Sciatic nerve (tissue), 2 donors: ENCODE measurements at regions not wholly inside any gene's neighbourhood (a gene's known extent, or its start where the extent isn't known, plus 50 kb on each side); places are given as distances from the start of the nearest gene placed in this dataset.

Experiments
- ATAC-seq: fragments of 200-7000 bp; cut with Tn5 transposase; one replicate; pipeline ENCODE4 v1.9.1; 2020; ENCODE audit warnings: mild to moderate bottlenecking, moderate library complexity
- DNase-seq: peaks from one replicate; pipeline ENCODE4 v3.0.0-alpha.2; 2020; ENCODE audit warnings: low spot score
- intact Hi-C: fragments of 100-400 bp; cut with DNase I; formaldehyde crosslinking; loops from one replicate; pipeline ENCODE4 v1.14.2; 2022
- donor health status: DM: no; HTN: no; CAD: no.
- donor health status: DM: no; HTN: no; CAD: no.

DNA sequence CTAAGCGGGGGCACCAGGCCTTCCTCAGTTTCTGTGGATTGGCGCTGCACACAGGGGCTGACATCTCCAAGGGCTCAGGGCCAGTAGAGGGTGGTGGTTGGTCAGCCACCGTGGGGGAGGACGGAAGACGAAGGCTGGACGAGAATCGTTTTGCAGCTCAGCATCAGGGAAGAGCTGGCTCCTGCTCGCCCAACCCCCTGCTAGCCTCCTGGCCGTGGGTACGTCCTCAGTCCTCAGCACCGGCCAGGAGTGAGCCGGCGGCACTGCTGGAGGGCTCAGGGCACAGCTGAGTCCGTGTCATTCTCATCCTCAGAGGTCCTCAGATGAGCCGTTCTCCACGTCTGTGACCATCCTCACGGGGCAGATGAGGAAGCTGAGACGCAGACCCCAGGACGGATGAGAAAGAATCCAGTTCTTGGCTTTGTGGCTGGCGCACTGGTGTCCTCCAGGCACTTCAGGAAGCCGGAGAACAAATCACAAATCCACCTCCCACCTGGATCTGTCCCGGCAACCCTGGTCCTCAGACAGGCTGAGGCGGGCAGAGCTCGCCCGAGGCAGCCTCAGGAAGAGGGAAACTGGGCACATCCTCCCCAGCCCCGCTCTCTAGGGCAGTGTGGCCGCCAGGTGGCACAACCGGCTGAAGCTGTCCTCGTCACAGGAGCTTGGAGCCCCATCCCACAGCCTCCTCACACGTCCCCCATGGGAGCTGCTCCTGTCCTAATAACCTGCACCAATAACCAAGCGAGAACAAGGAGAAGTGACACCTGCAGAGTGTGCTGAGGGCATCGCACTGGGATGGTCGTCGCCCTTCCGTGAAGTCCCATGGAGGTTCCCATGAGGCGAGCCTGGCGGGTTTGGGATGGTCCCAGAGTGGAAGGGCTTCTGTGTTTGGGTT, 393.7 kb downstream of the BRD1 start:
- DNase-seq (no peak), ATAC-seq (no peak)
- intact Hi-C loops: no loop called here

DNA sequence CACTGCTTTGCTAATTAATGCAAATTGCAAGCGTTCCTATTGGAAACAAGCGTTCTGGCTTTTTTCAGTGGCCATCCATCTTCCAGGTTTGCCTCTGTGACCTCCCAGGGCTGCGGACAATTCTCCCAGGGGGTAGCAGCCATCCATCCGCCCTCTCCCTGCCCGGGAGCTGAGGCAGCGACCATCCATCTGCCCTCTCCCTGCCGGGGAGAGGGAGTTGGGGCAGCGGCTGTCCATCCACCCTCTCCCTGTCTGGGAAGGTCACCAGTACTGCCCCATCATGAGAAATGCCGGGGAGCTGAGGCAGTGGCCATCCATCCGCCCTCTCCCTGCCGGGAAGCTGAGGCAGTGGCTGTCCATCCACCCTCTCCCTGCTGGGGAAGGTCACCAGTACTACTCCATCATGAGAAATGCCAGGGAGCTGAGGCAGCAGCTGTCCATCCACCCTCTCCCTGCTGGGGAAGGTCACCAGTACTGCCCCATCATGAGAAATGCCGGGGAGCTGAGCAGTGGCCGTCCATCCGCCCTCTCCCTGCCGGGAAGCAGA, 394.7 kb downstream of the BRD1 start:
- intact Hi-C loops: no loop called here
- ATAC-seq: no peak
- no peak for DNase-seq

DNA sequence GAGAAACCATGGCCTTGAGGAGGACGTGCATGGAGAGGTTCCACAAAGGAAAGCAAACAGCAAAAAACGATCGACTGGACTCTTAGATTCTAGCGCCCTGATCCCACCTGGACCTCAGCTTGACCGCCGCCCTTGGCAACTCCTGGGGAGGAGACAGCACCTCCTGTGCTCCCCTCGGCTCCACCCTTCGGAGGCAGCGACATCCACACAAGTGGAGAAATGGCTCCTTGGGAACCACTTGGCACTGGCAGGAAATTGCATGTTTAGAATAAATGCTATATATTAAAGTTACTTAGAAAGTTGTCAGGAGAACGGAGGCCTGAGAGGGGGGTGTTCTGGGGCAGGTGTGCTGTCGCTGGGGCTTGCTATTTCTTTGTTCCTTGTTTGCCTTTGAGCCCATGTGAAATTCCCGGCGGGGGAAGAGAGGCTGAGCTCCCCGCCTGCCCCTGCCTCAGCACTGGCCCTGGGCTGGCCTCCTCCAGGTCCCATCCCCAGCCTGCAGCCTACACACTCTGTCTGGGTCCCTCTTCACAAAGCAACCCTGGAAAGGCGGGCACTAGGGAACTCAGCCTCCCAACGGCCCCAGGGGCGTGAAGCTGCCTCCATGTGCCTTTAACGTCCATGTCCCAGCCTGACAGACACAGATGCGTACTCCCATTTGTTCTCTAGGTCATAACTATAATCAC, 395.3 kb downstream of the BRD1 start:
- ATAC-seq (no peak), DNase-seq (no peak)
- intact Hi-C loops: no loop called here

DNA sequence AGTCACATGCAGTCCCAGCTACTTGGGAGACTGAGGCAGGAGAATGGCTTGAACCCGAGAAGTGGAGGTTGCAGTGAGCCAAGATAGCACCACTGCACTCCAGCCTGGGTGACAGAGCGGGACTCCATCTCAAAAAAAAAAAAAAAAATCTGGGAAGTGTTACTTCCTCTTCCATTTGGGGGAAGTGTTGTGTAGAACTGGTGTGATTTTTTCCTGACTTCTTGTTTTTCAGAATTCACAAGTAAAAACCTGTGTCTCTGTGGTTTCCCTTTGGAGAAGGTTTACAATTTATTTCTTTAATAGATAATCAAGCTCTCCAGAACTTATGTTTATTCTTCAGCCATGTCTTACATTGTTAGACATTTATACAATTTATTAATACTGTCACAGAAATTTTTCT, 396.1 kb downstream of the BRD1 start:
- no peak for ATAC-seq
- intact Hi-C loops: no loop called here
- no peak for DNase-seq

DNA sequence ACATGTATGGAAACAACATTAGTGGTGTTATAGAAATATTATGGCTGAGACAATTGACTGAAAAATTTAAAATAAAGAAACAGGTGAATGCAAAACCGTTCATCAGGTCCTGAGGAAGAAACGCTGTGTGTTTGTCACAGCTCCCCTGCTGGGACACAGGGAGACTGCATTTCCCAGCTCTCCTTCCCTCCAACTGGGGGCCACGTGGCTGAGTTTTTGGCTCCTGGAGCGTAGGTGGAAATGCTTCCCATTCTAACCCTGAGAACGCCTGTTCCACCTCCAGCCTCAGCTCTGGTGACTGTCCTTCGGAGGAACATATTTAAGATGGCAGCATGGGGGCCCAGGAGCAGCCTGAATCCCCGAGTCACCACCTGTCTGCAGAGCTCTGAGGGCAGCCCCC, 398.6 kb downstream of the BRD1 start:
- intact Hi-C loops: no loop called here
- DNase-seq (no peak), ATAC-seq (no peak)

DNA sequence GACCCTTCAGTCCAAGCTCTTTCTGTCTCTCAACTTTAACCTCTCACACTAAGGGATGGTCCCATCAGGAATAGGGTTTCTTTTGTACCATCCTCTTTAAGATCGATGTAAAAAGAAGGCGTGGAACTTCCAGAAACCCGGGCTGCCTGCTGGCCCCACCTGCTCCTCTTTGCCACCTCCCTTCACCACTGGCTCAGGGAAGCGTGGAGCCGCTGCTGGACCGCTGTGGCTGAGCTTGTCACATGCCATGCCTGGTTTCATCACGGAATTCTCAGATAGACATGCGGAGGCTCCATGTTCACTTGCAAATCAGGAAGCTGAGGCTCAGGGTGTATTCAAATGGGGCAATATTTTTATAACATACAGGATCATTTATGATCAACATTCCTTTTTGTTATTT, 399.7 kb downstream of the BRD1 start:
- intact Hi-C loops: no loop called here

DNA sequence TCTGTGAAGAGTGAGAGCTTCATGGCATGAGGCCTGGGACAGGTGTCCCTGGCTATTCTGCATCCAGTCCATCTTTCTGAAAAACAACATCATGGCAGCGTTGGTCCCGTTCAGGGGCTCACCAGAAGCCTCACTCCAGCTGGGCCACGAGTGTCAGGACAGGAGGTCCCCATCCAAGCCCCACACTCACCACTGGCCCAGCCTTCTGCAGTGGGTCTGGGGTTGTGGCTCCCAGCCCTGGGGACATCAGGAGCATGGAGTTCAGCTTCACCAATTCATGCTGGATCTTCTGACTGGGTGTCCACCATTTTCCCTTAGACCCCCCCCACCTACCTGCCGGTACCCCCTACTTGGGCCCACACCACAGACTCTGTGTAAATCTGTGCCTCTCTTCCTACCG, 400.3 kb downstream of the BRD1 start:
- DNase-seq (no peak), ATAC-seq (no peak)
- intact Hi-C loops: no loop called here

More for the DNA sequence above, 399.7 kb downstream of the BRD1 start:
- ATAC-seq: no peak
- DNase-seq: no peak

DNA sequence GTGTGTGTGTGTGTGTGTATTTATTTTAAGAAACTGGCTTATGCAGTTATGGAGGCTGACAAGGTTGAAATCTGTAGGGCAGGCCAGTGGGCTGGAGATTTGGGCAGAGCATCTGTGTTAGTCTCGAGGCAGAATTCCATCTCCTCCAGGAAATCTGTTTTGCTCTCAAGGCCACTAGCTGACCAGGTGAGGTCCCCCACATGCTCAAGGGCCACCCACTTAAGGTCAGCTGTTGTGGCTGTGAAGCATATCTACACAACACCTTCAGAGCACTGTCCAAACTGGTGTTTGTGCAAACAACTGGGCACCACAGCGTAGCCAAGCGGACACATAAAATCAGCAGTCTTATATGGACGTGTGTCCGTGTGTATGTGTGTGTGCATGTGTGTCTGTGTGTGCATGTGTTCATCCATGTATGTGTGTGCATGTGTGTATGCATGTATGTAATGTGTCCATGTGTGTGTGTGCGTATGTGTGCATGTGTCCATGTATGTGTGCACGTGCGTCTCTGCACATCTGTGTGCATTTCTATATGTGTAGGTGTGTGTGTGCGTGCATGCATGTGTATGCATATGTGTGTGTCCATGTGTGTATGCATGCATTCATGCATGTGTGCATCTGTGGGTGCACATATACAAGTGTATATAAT, 400.9 kb downstream of the BRD1 start:
- ATAC-seq: no peak
- intact Hi-C loops: no loop called here
- no peak for DNase-seq

DNA sequence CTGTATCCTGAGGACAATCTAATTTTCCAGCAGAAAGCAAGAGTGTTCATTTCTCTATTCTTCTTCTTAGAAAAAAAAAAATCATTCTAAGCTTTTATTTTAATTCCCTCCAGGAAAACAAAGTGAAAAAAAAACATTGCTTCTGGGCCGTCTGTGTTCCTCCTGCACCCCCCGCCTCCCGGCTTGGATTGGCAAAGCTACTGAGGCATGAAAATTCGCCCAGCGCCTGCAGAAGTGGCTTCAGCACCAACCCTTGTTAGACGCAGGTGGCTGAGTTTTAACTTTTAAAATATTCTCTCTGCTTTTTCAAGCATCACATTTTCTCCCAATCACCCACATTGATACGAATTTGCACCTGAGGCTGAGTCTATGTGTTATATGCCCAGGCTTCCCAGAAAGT, 401.6 kb downstream of the BRD1 start:
- DNase-seq (no peak), ATAC-seq (no peak)
- intact Hi-C loops: no loop called here

DNA sequence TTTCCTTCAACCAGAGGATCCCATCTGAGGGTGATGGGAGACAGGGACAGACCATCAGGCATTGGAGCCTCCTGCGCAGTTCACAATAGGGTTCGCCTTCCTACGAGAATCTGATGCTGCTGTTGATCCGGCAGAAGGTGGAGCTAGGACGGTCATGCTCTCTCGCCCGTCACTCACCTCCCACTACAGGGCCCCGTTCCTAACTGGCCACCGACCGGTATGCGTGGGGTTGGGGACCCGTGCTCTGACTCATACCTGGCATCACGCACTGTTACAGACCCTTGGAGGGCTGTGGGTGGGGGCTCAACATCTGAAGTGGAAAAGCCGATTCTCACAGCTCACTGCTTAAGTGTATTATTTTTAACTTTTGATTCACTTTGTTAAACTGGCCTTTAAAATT, 402.3 kb downstream of the BRD1 start:
- intact Hi-C loops: no loop called here
- no peak for DNase-seq

DNA sequence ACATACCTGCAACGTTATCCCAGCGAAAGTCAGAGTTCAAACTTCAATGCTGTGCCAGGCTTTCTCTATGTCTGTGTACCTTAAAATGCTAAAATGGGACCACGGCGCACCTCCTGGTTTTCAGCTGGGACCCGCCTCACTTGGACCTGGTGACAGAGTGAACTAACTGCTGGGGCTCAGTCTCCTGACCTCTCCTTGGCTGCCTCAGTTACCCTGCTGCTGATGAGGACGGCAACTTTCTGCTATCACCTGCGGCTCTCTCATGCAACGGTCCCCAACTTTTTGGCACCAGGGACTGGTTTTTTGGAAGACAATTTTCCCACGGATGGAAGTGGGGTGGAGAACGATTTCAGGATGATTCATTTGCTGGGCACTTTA, 402.8 kb downstream of the BRD1 start:
- ATAC-seq: no peak
- DNase-seq: no peak
- intact Hi-C loops: no loop called here

More for the DNA sequence above, 402.3 kb downstream of the BRD1 start:
- ATAC-seq: no peak

DNA sequence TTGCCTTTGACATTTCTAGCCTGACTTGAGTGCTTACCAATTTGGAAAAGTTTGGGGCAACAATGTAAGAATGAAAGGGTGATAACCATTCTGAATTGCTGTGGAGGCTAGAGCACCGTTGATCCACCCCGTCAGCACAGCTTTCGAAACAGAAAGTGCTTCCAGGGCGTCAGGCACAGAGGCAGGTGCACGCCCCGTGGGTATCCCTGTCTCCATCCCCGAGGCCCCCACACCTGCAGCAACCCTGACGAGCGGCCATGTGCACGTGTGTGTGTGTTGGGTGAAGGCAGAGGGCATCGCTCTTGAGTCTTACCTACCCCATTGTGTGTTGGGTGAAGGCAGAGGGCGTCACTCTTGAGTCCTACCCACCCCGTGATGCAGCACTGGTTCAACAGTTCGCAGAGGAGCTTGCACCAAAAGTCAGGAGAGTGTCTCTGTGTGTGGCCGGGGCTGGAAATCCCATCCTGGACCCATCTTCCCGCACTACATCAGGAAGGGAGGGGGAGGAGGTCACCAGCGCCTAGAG, 404.5 kb downstream of the BRD1 start:
- ATAC-seq: no peak
- no peak for DNase-seq
- intact Hi-C loops: no loop called here

DNA sequence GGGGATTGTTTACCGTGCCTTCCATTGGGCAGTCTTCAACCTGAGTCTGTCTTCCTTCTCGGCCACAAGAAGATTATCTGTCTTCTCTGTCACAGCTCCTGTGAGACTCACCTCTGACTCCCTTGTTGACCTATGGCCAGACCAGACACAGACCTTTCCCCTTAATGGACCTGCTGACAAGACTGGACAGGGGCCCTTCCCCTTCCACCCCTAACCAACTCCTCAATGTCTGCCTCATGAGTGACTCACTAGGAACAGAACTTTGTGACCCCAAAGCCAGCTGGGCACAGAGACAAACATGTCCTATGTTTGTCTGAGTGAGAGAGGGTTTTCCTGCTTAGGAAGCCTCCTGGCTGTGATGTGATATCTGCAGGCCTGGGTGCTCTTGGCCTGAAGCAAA, 405.0 kb downstream of the BRD1 start:
- DNase-seq (no peak), ATAC-seq (no peak)
- intact Hi-C loops: no loop called here

DNA sequence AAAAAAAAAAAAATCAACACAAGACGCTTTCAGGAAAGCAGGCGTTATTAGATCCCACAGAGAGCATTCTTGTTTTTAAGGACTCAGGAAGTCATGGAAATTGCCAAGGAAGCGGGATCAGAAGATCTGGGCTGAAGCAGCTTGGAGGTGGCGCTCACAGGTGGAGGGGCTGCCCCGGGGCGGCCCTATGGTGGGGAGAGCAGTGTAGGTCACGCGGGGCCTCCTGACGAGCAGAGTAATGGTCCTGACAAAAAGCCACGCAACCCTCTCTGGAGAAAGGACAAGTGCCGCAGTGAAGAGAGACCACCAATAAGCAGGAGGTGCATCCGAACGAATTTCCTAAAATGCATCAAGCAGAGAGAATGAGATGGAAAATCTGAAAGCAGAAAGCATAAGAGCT, 407.0 kb downstream of the BRD1 start:
- ATAC-seq (no peak), DNase-seq (no peak)
- intact Hi-C loops: no loop called here

DNA sequence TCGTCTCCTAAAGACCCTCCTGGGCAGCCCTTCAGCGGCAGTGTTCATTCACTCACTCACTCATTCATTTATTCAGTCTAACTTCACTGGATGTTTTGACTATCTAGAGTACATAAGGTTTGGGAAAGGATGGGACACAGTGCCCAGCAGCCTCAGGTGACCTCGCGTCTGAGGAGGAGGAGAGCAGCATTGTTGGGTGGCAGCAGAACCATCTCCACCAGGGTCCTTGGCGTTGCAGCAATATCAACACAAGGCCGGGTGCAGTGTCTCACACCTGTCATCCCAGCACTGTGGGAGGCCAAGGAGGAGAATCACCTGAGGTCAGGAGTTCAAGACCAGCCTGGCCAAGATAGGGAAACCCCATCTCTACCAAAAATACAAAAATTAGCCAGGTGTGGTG, 408.0 kb downstream of the BRD1 start:
- intact Hi-C loops: no loop called here
- ATAC-seq: no peak
- no peak for DNase-seq

DNA sequence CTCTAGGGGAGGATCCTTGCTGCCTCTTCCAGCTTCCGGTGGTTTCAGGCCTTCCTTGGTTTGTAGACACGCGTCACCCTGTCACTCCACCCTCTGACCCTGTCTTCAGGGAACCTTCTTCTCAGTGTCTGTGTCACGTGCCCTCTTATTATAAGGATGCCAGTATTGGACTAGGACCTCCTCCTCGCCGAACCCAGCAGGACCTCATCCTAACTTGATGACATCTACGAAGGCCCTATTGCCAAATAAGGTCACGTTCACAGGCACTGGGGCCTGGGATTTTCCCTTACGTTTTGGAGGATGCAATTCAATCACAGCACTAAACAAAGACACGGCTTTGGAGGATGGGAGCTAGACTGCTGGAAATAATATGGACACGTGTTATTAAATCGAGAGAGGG, 408.7 kb downstream of the BRD1 start:
- no peak for DNase-seq
- ATAC-seq: no peak
- intact Hi-C loops: no loop called here

DNA sequence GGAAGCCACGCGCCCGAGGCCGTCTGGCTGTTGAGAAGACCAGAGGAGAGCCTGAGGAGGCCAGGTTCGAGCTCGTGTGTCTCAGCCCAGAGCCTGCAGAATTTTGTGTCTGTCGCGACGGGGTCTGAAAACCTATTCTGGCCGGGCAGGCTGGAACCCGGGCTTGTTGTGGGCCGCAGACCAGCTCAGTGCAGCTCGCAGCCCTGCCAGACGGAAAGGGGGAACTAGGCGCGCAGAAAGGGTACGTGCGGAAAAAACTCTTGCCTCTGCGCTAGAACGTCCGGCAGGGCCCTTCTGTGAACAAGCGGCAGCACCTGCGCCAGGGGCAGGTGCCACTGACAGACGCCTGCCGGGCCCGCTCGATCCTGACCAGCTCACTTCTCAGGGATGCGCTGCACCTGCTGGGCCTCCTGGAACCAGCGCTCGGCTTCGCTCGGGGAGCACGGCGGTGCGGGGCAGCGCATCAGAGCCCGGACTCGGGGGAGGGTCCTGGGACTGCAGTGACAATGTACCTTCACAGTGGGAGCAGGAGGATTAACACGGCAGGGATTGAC, 409.3 kb downstream of the BRD1 start:
- no peak for DNase-seq
- ATAC-seq: no peak
- intact Hi-C loops: no loop called here

DNA sequence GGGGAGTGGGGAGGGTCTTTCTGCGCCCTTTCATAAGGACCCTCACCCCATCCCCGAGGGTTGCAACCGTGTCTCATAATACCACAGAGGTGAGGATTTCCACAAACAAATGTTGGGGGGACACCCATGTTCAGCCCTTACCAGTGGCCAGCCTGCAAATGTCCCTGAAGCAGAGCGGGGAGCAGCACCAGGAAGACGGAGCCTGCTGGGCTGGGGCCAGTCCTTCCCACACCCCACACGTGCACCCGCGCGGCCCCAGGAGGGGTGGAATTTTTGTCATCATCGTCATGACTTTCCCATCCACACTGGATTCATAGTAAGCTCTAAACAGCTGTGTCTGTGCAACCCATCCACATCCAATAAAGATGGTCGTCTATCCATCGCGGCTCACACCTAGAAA, 409.8 kb downstream of the BRD1 start:
- intact Hi-C loops: no loop called here
- ATAC-seq (no peak), DNase-seq (no peak)

DNA sequence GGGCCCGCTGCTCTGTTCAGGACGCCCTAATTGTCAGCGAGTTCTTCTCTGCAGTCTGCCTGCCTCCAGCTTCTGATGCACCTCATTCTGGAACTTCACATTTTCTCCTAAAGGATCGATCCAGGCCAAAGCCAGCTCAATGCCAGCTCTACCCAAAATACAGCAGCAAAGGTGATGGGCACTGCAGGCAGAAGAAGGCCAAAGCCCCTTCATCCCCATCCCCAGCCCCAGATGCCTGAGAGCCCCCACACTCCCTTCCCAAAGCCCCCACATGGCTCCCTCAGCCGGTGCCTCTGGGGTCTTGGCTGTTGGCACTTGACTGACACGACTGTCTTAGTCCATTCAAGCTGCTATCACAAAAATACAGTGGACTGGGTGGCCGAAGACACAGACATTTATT, 410.3 kb downstream of the BRD1 start:
- DNase-seq (no peak), ATAC-seq (no peak)
- intact Hi-C loops: no loop called here
